BJ (cell line): ENCODE measurements at regions not wholly inside any gene's neighbourhood (a gene's known extent, or its start where the extent isn't known, plus 50 kb on each side); places are given as distances from the start of the nearest gene placed in this dataset.

ENCODE experiments used
- CTCF ChIA-PET: fragments of 350-600 bp; formaldehyde crosslinking; extraction: SDS; loops from one replicate; lab custom pipeline; 2021; ENCODE audit warnings: antibody characterized with exemption, inconsistent platforms; lab: Yijun Ruan, JAX
- POLR2A ChIA-PET: fragments of 300-600 bp; sonication (Branson Sonifier 250); formaldehyde crosslinking; extraction: SDS; loops from one replicate; lab custom pipeline; 2021; ENCODE audit warnings: antibody characterized with exemption; lab: Charles Lee
- DNase-seq: peaks from one replicate; pipeline ENCODE4 v3.0.0-alpha.2; 2011; ENCODE audit warnings: low read depth
- H3K27me3 ChIP-seq: 2 replicates; pipeline ENCODE4 v1.6.0; 2011; ENCODE audit warnings: low read length; ENCODE audit not compliant: control insufficient read depth, insufficient read depth
- H3K36me3 ChIP-seq: 2 replicates; pipeline ENCODE4 v1.5.1; 2011; ENCODE audit warnings: low read length; ENCODE audit not compliant: control insufficient read depth, insufficient read depth
- H3K4me3 ChIP-seq: 2 replicates; pipeline ENCODE4 v1.5.1; 2011; ENCODE audit warnings: low read depth, mild to moderate bottlenecking, control low read depth, low read length
- TF ChIP-seq, protein P1 (sequence below): IDR thresholded peaks from 2 replicates; pipeline ENCODE4 v1.5.1; 2011; ENCODE audit warnings: low read depth, mild to moderate bottlenecking, control low read depth, inconsistent platforms, low read length, moderate library complexity; ENCODE audit not compliant: insufficient read depth

DNA sequence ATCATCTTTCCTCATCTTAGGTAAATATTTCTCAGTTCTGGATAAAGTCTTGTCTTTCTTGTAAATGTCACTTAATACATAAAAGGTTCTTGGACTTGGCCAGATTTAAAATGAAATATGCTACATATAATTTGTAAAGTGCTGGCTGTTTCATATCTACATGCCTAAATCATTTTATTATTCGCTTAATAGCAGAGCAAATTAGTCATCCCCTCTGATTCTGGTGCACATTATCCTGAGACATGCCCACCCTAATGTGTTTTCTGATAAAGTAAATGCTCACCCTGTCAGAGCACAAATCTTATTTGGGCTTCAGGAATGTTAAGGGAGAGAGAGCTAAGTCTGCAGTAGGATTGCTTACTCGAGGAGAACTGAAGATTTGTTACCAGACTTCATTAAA, 166.5 kb upstream of the IZUMO3 start:
- no peaks in the 10 kb centered on the region for H3K36me3 ChIP-seq
- POLR2A ChIA-PET = no interaction called here
- H3K27me3 ChIP-seq = no peaks in the 10 kb centered on the region
- DNase-seq = no peak
- CTCF ChIA-PET = no interaction called here
- no peak overlapping the region for H3K4me3 ChIP-seq
- TF ChIP-seq, protein P1, sequence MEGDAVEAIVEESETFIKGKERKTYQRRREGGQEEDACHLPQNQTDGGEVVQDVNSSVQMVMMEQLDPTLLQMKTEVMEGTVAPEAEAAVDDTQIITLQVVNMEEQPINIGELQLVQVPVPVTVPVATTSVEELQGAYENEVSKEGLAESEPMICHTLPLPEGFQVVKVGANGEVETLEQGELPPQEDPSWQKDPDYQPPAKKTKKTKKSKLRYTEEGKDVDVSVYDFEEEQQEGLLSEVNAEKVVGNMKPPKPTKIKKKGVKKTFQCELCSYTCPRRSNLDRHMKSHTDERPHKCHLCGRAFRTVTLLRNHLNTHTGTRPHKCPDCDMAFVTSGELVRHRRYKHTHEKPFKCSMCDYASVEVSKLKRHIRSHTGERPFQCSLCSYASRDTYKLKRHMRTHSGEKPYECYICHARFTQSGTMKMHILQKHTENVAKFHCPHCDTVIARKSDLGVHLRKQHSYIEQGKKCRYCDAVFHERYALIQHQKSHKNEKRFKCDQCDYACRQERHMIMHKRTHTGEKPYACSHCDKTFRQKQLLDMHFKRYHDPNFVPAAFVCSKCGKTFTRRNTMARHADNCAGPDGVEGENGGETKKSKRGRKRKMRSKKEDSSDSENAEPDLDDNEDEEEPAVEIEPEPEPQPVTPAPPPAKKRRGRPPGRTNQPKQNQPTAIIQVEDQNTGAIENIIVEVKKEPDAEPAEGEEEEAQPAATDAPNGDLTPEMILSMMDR = no peak

DNA sequence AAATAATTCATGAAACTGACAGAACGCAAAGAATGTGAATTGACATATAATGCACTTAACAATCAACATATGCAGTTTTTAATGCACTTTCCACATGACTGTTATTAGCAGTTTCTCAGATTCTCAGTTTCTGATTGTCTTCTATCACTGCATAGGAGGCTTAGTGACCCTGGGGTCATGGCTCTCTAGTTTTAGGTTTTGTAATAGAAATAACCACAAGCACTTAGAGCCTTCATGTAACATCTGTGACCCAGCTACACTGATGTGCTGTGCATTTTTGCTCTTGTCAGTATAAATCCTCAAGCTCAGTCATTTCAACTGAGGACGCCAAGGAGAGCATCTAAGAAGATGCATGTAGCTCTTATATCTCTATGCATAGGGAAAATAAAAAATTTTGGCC, 163.1 kb upstream of the IZUMO3 start:
- H3K27me3 ChIP-seq = no peaks in the 10 kb centered on the region
- H3K36me3 ChIP-seq = no peaks in the 10 kb centered on the region
- TF ChIP-seq, protein P1 = no peak
- POLR2A ChIA-PET = no interaction called here
- CTCF ChIA-PET = no interaction called here
- H3K4me3 ChIP-seq = no peak overlapping the region
- DNase-seq = no peak

DNA sequence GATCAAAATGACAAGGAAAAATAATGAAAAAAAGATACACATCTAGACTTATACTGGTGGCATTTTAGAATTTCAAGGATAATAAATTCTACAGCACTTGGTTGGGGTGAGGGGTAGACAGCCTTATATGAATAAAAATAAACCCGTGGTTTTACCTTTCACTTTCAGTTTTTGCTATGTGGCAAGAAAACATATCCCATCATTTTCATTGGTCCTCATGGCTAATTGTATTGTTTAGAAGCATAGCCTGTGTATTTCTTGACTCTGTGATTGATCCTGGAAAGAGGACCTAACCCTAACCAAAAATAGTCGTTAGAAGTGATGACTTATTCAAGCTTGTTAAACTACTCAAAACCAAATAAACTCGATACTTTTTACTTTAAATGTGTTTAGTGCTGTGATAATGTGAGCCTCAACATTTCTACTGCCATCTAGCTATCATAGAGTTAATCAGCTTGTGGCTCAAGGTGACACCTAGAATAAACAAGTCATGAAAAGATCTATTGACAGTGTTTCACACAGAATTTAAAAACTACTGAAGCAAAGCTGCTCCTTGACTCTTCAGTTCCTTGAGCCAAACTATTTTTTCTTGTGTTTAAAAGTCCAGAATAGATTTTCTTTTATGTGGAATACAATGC, 153.3 kb upstream of the IZUMO3 start:
- no peaks in the 10 kb centered on the region for H3K36me3 ChIP-seq
- no peak for DNase-seq
- ChIA-PET CTCF (no interaction called here), POLR2A (no interaction called here)
- no peaks in the 10 kb centered on the region for H3K27me3 ChIP-seq
- TF ChIP-seq, protein P1 = no peak
- no peak overlapping the region for H3K4me3 ChIP-seq

DNA sequence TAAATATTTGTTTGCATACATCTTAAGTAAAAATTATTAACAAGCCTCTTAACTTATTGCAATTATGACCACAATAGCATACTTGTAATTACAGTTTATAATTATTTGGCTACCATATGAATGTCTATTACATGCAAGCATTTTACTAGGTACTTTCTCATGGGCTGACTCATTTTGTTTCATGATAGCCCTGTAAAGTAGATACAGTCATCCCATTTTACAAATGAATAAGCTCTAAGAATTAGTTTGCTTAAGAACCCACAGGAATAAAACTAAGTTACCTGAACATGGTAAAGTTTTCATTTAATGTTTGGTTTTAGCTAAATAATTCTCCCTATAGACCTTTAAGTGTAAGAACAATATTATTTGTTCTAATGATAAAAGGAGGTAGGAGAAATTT, 126.6 kb upstream of the IZUMO3 start:
- no peaks in the 10 kb centered on the region for H3K27me3 ChIP-seq
- CTCF ChIA-PET = no interaction called here
- H3K36me3 ChIP-seq = no peaks in the 10 kb centered on the region
- TF ChIP-seq, protein P1 = no peak
- DNase-seq = no peak
- POLR2A ChIA-PET = no interaction called here
- H3K4me3 ChIP-seq = no peak overlapping the region

DNA sequence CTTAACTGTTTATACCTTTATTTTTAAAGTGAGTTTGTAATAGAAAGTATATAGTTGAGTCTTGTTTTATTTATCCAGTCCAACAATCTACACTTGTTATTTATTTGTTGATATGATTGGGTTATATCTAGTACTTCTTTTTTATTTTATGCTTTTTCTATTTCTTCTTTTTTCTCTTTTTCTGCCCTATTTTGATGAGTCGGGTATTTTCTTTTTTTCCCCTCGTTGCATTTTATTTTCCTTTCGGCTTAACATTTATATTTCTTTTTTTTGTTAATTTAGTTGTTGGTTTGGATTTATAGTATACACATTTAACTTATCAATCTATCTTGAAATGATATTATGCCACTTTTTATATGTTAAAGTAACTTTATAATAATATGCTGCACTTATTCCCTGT, 111.7 kb upstream of the IZUMO3 start:
- DNase-seq = no peak
- TF ChIP-seq, protein P1 = no peak
- CTCF ChIA-PET = no interaction called here
- Histone ChIP-seq H3K4me3 (no peak overlapping the region), H3K27me3 (no peaks in the 10 kb centered on the region), H3K36me3 (no peaks in the 10 kb centered on the region)
- POLR2A ChIA-PET = no interaction called here
